Superior temporal gyrus (tissue), 1 donor: ENCODE measurements at regions not wholly inside any gene's neighbourhood (a gene's known extent, or its start where the extent isn't known, plus 50 kb on each side); places are given as distances from the start of the nearest gene placed in this dataset.

Experiments used
- DNase-seq: peaks from one replicate; pipeline ENCODE4 v3.0.0-alpha.2; 2016; ENCODE audit errors: extremely low spot score

- no peak for DNase-seq
Measured at GRCh38 chr4:137075586-137075985, 456.7 kb downstream of the PCDH18 start.

DNA sequence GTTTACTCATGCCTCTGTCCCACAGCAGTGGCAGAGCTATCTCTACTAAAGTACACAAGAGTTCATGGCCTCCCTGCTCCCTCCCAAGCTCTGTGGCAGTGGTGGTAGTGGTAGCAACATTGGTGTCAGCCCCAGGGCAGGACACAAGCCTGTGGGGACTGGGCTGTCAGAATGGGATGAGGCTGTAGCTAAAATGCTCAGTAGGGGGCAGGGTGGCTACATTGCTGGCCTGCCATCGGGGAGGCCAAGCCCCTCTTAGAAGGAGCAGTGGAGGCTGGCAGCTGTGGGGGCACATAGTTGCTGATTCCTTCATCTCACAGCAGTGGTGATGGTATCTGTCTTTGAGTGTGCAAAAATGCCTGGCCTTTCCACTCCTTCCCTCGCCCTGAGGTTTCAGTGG, 461.7 kb downstream of the PCDH18 start:
- DNase-seq, result no peak

GRCh38 chr4:137069473-137069872, 462.8 kb downstream of the PCDH18 start:
- DNase-seq, result no peak

DNA sequence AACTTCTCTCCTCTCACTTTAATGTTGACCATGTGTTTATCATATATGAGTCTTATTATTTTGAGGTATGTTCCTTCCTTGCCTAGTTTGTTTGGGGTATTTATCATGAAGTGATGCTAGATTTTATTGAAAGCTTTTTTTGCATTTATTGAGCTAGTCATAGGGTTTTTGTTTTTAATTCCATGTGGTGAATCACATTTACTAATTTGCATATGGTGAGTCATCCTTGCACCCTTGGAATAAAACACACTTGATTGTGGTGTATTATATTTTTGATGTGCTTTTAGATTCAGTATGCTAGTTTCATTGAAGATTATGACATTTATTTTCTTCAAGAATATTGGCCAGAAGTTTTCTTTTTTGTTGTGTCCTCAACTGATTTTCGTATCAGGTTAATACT, 464.6 kb downstream of the PCDH18 start:
- no peak for DNase-seq

DNA sequence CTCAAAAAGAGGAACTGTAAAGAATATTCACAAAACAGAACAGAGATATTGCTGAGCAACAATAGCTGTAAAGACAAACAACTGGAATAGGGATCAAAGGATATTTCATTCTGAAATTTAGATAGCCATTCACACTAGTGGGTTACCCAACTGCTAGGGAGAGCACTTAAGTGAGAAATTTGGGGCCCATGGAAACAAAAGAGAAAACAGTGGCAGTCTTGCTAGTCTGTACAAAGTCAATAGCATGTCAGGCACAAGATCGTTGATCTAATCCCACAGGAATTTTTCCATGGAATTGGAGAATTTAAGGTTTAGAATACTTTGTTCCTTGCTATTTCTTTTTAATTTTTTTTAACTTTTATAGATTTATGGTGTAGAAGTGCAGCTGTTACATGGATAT, 467.0 kb downstream of the PCDH18 start:
- DNase-seq, result no peak

- DNase-seq, result no peak
Measured at GRCh38 chr4:137063961-137064360, 468.3 kb downstream of the PCDH18 start.

DNA sequence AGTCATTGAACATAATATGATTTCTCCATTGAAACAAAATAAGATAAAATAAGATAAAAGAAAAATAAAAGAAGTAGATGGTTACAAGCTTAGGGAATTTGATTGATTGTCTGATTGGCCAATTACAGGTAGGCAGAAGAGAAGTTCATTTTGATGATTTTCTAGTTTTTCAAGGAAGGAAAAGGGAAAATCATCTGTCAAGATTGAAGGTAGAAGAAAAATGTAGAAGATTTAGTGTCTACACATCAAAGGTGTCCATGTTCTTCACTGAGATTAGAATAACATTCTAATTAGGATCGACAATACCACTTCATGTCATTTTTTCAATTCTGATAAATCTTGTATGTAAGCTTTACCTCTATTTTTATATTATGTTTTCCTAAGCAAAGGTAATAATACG, 489.1 kb downstream of the PCDH18 start:
- no peak for DNase-seq

GRCh38 chr4:137039370-137039769, 492.9 kb downstream of the PCDH18 start:
- DNase-seq, result no peak

DNA sequence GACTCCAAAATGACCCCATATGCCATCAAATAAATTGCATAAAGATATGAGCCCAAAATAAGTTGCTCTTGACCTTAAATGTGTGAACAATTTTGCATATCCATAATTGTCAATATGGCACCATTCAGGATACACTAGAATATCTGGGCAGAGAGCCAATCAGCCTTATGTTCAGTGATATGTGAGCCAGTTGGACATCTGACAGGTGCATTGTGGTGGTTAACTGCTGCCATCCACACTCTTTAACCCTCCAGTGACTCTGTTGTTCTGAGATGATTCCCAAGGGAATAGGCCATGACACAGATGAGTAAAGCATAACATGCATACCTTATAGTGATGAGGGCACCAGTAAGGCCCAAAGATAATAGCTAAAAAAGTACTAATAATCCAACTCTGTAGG, 500.1 kb downstream of the PCDH18 start:
- DNase-seq, result no peak

DNA sequence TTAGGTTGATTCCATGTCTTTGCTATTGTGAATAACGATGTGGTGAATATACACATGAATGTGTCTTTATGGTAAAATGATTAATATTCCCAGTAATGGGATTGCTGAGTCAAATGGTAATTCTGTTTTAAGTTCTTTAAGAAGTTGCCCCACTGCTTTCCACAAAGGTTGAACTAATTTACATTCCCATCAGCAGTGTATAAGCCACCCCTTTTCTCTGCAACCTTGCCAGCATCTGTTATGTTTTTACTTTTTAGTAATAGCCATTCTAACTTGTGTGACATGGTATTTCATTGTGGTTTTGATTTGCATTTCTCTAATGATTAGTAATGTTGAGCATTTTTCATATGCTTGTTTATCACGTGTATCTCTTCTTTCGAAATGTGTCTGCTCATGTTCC, 503.3 kb downstream of the PCDH18 start:
- DNase-seq, result no peak

DNA sequence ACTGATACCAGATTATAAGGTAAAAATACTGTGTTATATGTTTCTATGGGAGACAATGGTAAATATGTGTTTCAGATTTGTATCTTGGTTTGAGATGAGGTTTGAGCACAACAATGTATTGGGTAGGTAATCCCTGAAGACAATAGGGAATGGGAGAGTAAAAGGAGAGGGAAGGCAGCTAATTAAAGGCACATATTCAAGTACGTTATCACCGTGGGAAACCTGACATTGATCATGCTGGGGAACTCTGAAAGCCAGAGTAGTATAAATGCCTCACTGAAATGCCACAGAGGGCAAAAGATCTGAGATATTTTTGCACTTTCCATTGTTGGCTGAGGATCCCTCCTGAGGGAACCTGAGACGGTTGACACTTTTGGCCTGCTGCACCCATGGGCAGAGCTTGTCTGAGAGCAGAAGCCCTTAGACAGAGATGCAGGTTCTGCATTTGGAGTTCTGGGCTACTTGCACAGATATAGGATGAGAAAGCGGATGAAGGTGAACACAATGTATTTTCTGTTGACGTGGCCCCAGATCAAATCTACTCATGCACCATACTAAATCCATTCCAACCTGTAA, 506.7 kb downstream of the PCDH18 start:
- no peak for DNase-seq

DNA sequence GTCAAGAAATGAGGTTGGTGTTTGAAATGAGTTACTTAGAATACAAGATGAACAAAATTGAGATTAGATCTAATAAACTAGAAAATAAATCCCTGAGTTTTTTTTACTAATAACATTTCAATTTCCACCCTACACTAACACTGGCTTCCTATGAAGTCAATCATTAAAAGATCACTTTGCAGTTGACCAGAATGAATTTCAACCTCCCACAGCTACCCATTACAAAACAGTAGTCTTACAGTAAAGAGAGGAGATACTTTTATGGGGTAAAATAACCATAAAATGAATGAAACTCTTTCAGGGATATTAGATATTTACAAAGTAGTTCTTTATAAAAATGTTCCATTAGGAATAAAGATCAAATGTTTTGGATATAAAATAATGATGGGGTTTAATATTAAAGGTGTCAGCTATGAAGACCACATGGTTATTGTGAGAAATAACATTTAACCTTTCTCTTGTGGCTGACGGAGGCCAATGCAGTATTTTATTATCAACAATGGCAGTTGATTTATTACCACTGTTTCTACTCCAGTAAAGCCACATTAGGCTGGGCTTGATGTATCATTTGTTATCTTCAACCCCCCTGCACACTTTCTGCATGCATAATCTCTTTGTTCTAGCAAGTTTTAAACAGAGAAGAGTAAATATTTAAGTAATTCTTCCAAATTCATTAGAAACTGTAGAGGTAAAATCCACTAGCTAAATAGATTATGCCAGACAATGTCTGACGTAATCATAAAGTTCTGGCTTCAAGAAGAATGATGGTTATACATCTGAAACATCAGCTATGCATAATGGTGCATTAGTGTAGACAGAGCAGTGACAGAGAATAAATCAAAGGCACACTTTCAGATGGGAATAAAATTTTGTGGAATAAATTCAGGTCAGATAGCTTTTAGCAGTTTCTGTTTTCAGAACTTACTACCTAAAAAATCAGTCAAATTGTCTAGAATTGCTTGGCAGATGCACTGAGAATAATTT, 516.6 kb downstream of the PCDH18 start:
- no peak for DNase-seq

DNA sequence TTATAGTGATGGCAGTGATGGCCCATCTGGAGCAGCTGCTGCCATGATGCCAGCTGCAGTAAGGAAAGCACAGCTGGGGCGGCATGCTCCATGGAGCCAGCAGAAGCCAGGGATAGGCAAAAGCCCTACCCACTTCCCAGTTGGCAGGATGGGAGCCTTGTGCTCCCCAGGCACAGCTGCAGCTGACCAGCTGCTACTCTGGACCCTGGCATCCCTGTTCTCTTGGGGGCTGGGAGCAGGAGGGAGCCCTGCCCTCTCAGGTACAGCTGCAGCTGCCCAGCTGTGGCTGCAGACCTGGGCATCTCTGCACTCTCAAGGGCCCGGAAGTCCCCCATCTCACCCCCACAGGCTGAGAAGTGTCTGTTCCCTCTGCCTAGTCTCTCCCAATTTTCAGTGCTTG, 531.9 kb downstream of the PCDH18 start:
- no peak for DNase-seq

GRCh38 chr4:136992032-136992431, 540.3 kb downstream of the PCDH18 start:
- no peak for DNase-seq

DNA sequence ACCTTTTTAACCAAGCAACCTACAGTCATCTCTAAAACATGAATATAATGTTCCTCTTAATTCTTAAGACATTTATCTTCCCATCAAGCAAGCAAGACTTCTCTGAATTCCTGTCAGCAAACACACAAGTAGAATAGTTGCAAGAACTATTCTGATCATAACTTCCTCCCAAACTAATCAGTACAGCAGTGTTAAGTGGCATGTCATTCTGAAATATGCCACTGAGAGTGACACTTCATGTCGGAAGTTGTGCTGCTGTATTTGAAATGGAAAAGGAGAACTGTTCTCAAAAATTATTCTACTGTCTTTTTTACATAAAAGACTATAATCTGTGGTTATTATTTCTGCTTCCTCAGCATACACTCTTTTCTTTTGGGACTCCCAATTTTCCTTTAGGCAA, 546.6 kb downstream of the PCDH18 start:
- no peak for DNase-seq

DNA sequence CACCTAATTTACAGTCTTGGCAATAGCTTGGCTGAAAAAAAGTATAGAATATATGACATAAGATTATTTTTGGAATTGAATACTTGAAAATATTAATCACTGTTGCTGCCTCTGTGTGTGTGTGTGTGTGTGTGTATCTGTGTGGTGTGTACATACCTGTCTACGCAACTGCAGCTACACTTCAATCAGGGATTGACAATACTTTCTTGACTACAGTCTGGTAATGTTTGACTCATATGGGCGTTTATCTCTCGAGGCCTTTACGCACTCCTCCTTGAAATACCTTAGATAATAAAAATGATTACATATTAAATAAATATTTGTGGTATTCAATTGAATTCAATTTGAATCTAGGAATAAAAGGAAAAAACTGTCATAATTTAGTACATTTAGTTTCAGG, 565.2 kb downstream of the PCDH18 start:
- DNase-seq, result no peak

GRCh38 chr4:136965478-136965877, 566.8 kb downstream of the PCDH18 start:
- DNase-seq, result no peak

GRCh38 chr4:136962868-136963267, 569.4 kb downstream of the PCDH18 start:
- no peak for DNase-seq

GRCh38 chr4:136946307-136946907, 585.9 kb downstream of the PCDH18 start:
- DNase-seq, result no peak

GRCh38 chr4:136939781-136940180, 592.5 kb downstream of the PCDH18 start:
- DNase-seq, result no peak

DNA sequence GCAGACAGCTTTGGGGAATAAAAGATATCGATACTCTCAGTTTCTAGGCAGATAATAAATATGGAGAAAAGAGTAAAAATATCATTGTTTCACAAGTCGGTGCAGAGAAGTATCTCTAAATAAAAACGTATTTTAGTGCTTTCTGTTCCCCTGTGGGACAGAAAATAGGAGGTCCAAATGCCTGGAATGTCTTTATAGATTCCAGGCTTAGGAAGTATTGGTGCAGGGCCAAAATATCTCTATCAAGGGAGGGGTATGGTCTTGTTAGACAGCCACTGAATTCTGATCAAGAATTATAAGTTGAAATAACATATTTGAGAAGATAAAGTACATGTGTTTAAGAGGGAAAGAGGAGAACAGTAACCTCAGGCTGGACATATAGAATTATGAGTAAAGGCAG, 596.4 kb downstream of the PCDH18 start:
- DNase-seq, result no peak

- no peak for DNase-seq
Measured at GRCh38 chr4:136935305-136935704, 597.0 kb downstream of the PCDH18 start.

DNA sequence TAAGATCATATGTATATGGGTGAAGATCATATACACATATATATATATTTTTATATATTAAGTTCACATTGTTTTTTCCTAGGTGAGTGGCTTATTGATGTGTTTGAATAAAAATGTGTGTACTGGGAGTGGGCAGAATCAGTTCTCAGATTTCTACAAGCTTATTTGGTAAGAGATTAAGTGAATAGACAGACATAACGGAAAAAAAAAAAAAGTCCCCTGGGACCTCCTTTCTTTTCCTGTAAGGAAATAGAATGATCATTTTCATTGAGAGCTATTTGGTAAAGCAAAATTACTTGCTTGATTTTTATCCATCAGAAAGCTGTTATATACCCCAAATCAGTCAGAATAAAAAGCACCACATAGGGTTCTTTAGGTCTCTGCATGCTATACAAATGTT, 597.7 kb downstream of the PCDH18 start:
- DNase-seq, result no peak
